Loucy (cell line): ENCODE measurements at regions not wholly inside any gene's neighbourhood (a gene's known extent, or its start where the extent isn't known, plus 50 kb on each side); places are given as distances from the start of the nearest gene placed in this dataset.

ENCODE experiments used
- H2AFZ ChIP-seq: fragments of 200-600 bp; sonication (generic); 2 replicates; pipeline ENCODE4 v1.6.0; 2016; ENCODE audit warnings: antibody characterized with exemption, mild to moderate bottlenecking, low read length, moderate library complexity
- H3F3A ChIP-seq: fragments of 200-600 bp; 2 replicates; pipeline ENCODE4 v1.6.0; 2016; ENCODE audit warnings: antibody characterized with exemption, low read depth, mild to moderate bottlenecking
- H3K27me3 ChIP-seq: fragments of 200-600 bp; sonication (generic); 2 replicates; pipeline ENCODE4 v1.6.1; 2014; ENCODE audit warnings: low read length, mild to moderate bottlenecking; ENCODE audit not compliant: insufficient read depth, poor library complexity, severe bottlenecking
- H3K36me3 ChIP-seq: fragments of 200-600 bp; sonication (generic); 2 replicates; pipeline ENCODE4 v1.6.1; 2016; ENCODE audit warnings: low read length; ENCODE audit not compliant: insufficient read depth
- H3K4me1 ChIP-seq: fragments of 200-600 bp; sonication (generic); 2 replicates; pipeline ENCODE4 v1.5.1; 2014; ENCODE audit warnings: low read length, mild to moderate bottlenecking; ENCODE audit not compliant: insufficient read depth, poor library complexity, severe bottlenecking
- H3K4me2 ChIP-seq: fragments of 200-600 bp; sonication (generic); 2 replicates; pipeline ENCODE4 v1.6.0; 2014; ENCODE audit warnings: antibody characterized with exemption, low read length, low read depth, mild to moderate bottlenecking; ENCODE audit not compliant: poor library complexity, severe bottlenecking
- H3K4me3 ChIP-seq: fragments of 200-600 bp; sonication (generic); 2 replicates; pipeline ENCODE4 v1.5.1; 2014; ENCODE audit warnings: low read length, mild to moderate bottlenecking, mixed read lengths; ENCODE audit not compliant: poor library complexity, severe bottlenecking
- H3K79me2 ChIP-seq: fragments of 200-600 bp; sonication (generic); 2 replicates; pipeline ENCODE4 v1.6.1; 2014; ENCODE audit warnings: low read length; ENCODE audit not compliant: insufficient read depth
- H3K9ac ChIP-seq: fragments of 200-600 bp; sonication (generic); 2 replicates; pipeline ENCODE4 v1.6.0; 2014; ENCODE audit warnings: mild to moderate bottlenecking, low read depth, low read length, moderate library complexity; ENCODE audit not compliant: poor library complexity, severe bottlenecking
- H3K9me2 ChIP-seq: fragments of 200-600 bp; sonication (generic); replicated peaks from 2 replicates; pipeline ENCODE4 v1.6.1; 2016; ENCODE audit warnings: low read depth, low read length, mixed read lengths
- H3K9me3 ChIP-seq: fragments of 200-600 bp; sonication (generic); 2 replicates; pipeline ENCODE4 v1.6.1; 2014; ENCODE audit warnings: mild to moderate bottlenecking, antibody characterized with exemption, low read length, low read depth; ENCODE audit not compliant: insufficient read depth
- H4K20me1 ChIP-seq: fragments of 200-600 bp; sonication (generic); 2 replicates; pipeline ENCODE4 v1.6.0; 2014; ENCODE audit warnings: antibody characterized with exemption, low read length, mild to moderate bottlenecking; ENCODE audit not compliant: insufficient read depth, poor library complexity, severe bottlenecking
- EZH2phosphoT487 ChIP-seq: fragments of 200-600 bp; IDR thresholded peaks from 2 replicates; pipeline ENCODE4 v1.6.1; 2018; ENCODE audit warnings: antibody characterized with exemption, mild to moderate bottlenecking, moderate library complexity, borderline replicate concordance
- TF ChIP-seq, protein P1 (sequence below): fragments of 200-600 bp; sonication (generic); conservative IDR thresholded peaks from 2 replicates; pipeline ENCODE4 v1.5.1; 2014; ENCODE audit warnings: mild to moderate bottlenecking, antibody characterized with exemption, low read length

DNA sequence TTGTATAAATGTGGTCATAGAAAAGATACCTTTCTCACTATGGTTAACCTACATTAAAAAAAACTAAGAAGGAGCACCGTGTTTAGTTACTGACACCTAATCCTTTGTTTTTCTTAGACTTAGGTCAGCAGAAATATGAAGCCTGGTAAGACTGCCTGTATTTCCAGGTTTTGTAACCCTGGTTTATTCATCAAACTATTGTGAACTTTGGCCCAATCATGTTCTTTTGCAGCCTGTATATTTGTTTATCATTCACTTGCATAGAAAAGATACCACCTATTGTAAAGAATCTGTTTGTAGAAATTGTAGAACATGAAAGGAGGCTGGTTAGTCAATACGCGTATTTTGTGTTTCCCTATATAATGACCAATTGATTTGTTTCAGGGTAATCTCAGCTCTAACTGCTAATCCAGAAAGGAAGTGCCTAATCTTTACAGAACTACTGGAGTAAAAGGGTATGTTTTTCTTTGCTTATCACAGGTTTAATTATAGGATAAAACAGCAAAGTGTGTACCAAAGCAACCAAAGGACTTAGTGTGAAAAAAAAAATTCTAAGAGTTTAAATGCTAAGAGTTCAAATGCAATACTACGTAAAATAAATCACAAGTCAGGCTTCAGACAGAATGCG lies 103.6 kb downstream of the LURAP1L start:
- Histone ChIP-seq H3F3A (no peaks in the 10 kb centered on the region), H3K4me3 (no peak overlapping the region), H3K9me3 (no peaks in the 10 kb centered on the region), H3K79me2 (no peaks in the 10 kb centered on the region), H3K9me2 (no peaks in the 10 kb centered on the region), H3K9ac (no peak overlapping the region), H3K4me1 (no peaks in the 10 kb centered on the region), H2AFZ (no peak overlapping the region), H3K4me2 (no peak overlapping the region), H4K20me1 (no peaks in the 10 kb centered on the region), H3K27me3 (no peaks in the 10 kb centered on the region), H3K36me3 (no peaks in the 10 kb centered on the region)
- no peak for TF ChIP-seq EZH2phosphoT487
- TF ChIP-seq, protein P1, sequence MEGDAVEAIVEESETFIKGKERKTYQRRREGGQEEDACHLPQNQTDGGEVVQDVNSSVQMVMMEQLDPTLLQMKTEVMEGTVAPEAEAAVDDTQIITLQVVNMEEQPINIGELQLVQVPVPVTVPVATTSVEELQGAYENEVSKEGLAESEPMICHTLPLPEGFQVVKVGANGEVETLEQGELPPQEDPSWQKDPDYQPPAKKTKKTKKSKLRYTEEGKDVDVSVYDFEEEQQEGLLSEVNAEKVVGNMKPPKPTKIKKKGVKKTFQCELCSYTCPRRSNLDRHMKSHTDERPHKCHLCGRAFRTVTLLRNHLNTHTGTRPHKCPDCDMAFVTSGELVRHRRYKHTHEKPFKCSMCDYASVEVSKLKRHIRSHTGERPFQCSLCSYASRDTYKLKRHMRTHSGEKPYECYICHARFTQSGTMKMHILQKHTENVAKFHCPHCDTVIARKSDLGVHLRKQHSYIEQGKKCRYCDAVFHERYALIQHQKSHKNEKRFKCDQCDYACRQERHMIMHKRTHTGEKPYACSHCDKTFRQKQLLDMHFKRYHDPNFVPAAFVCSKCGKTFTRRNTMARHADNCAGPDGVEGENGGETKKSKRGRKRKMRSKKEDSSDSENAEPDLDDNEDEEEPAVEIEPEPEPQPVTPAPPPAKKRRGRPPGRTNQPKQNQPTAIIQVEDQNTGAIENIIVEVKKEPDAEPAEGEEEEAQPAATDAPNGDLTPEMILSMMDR: no peak

DNA sequence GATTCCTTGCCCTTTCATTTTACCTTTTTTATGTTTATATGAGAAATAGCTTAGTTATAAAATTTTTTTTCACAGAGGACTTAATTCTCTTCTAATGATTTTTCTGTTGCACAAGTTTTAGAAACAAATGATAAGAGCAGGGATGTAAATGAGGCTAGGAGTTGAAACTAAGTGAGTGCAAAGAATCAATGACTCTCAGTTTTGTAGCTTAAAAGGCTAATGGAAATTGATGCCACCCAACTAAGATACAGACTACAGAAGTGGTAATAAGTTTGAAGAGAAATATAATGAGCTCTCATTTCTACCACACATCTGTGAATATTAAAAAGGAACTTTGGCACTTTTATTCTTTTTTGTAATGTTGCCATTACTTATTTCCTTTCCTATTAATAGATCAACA lies 105.1 kb downstream of the LURAP1L start:
- Histone ChIP-seq H3K9ac (no peak overlapping the region), H3K4me1 (no peaks in the 10 kb centered on the region), H3F3A (no peaks in the 10 kb centered on the region), H3K4me2 (no peak overlapping the region), H3K36me3 (no peaks in the 10 kb centered on the region), H3K27me3 (no peaks in the 10 kb centered on the region), H3K79me2 (no peaks in the 10 kb centered on the region), H3K9me2 (no peaks in the 10 kb centered on the region), H3K4me3 (no peak overlapping the region), H3K9me3 (no peaks in the 10 kb centered on the region), H4K20me1 (no peaks in the 10 kb centered on the region), H2AFZ (no peak overlapping the region)
- TF ChIP-seq, protein P1: no peak
- no peak for TF ChIP-seq EZH2phosphoT487

DNA sequence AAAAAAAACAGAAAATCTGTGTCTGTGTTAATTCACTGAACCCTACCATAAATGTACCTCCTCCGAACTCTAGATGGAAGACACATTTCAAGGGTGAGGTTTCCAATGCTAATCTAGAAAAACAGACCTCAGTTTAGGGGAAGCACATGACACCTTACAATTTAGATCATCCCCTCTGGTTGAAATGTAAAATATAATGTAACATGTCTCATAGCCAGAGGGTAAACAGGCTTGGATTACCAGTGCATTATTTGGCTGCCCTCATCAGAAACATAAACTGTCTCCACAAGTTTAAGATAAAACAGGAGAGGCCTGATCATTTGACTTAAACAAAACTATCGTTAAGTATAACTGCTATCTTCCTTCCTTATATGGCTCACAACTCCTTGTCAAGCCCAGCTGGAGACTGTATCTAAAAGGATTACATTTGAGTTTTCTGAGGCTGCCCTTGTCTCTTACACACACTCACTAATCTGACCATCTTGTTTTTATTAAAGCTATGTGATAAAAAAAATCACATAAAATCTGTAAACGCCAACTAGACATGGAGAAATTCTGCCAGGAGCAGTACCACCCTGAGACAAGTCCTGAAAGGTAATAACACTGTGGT lies 105.7 kb downstream of the LURAP1L start:
- Histone ChIP-seq H3K4me3 (no peak overlapping the region), H3K27me3 (no peaks in the 10 kb centered on the region), H3K9me3 (no peaks in the 10 kb centered on the region), H3K9ac (no peak overlapping the region), H3K4me1 (no peaks in the 10 kb centered on the region), H3K36me3 (no peaks in the 10 kb centered on the region), H3K79me2 (no peaks in the 10 kb centered on the region), H4K20me1 (no peaks in the 10 kb centered on the region), H3F3A (no peaks in the 10 kb centered on the region), H3K9me2 (no peaks in the 10 kb centered on the region), H3K4me2 (no peak overlapping the region), H2AFZ (no peak overlapping the region)
- no peak for TF ChIP-seq EZH2phosphoT487
- TF ChIP-seq, protein P1: no peak
